IMR-90 (cell line): ENCODE measurements at regions not wholly inside any gene's neighbourhood (a gene's known extent, or its start where the extent isn't known, plus 50 kb on each side); places are given as distances from the start of the nearest gene placed in this dataset.
"Not testable (repeated sequence)": the region's sequence is repeated elsewhere in the genome, so short reads cannot be mapped to it uniquely, and the experiment has no call there.

Source experiments
- CEBPB ChIP-seq: IDR thresholded peaks from 2 replicates; pipeline ENCODE4 v1.6.1; 2012; ENCODE audit warnings: low read depth, low read length, improper control_type of control experiment
- CHD1 ChIP-seq: IDR thresholded peaks from 2 replicates; pipeline ENCODE4 v1.6.1; 2012; ENCODE audit warnings: low read depth, low read length, improper control_type of control experiment
- FOS ChIP-seq: fragments of 150-350 bp; IDR thresholded peaks from 2 replicates; pipeline ENCODE4 v1.6.1; 2016; ENCODE audit warnings: low read depth, low read length
- MAFK ChIP-seq: IDR thresholded peaks from 2 replicates; pipeline ENCODE4 v1.6.1; 2012; ENCODE audit warnings: low read depth, low read length, improper control_type of control experiment
- MXI1 ChIP-seq: IDR thresholded peaks from 2 replicates; pipeline ENCODE4 v1.6.1; 2012; ENCODE audit warnings: low read depth, mild to moderate bottlenecking, low read length, moderate library complexity, borderline replicate concordance
- NFE2L2 ChIP-seq: fragments of 150-350 bp; IDR thresholded peaks from 2 replicates; pipeline ENCODE4 v1.6.1; 2016; ENCODE audit warnings: low read depth, mild to moderate bottlenecking, low read length
- POLR2A ChIP-seq: IDR thresholded peaks from 2 replicates; pipeline ENCODE4 v1.6.1; 2012; ENCODE audit warnings: mild to moderate bottlenecking, low read depth, low read length
- RAD21 ChIP-seq: IDR thresholded peaks from 2 replicates; pipeline ENCODE4 v1.6.1; 2012; ENCODE audit warnings: low read length, improper control_type of control experiment
- RCOR1 ChIP-seq: IDR thresholded peaks from 2 replicates; pipeline ENCODE4 v1.6.1; 2012; ENCODE audit warnings: mild to moderate bottlenecking, low read length, improper control_type of control experiment; ENCODE audit not compliant: insufficient replicate concordance
- RFX5 ChIP-seq: IDR thresholded peaks from 2 replicates; pipeline ENCODE4 v1.8.0; 2012; ENCODE audit warnings: low read depth, mild to moderate bottlenecking, low read length, moderate library complexity
- SMC3 ChIP-seq: fragments of 150-350 bp; IDR thresholded peaks from 2 replicates; pipeline ENCODE4 v1.6.1; 2016; ENCODE audit warnings: low read depth, mild to moderate bottlenecking, antibody characterized with exemption, low read length, moderate library complexity
- TF ChIP-seq, protein P1 (sequence below): conservative IDR thresholded peaks from 2 replicates; pipeline ENCODE4 v1.5.1; 2012; ENCODE audit warnings: mild to moderate bottlenecking, low read depth, low read length, improper control_type of control experiment
- TF ChIP-seq, protein P2 (sequence below): fragments of 150-350 bp; IDR thresholded peaks from 2 replicates; pipeline ENCODE4 v1.6.1; 2017; ENCODE audit warnings: mild to moderate bottlenecking, antibody characterized with exemption, low read length, low read depth
- TF ChIP-seq, protein P3 (sequence below): fragments of 150-350 bp; IDR thresholded peaks from 2 replicates; pipeline ENCODE4 v1.6.1; 2016; ENCODE audit warnings: low read depth, mild to moderate bottlenecking, low read length, moderate library complexity, borderline replicate concordance

DNA sequence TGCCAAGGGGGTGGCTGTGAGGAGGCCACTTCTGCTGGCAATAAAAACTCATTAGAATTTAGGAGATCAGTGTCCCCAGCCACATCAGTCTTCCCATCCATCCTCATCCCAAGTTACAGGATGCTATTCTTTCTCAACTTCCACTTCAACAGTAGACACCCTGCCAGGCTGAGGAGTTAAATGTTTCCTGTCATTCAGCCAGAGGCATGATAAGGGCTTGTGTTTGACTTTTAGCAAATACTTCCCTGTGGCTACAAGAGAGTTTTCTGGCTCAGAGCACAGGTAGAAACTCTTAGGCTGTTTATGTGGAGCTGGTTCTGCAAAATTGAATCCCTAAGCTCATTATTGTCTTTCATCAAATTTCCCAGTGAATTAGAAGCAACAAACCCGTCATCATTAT lies 262.9 kb upstream of the NPAP1 start:
- TF ChIP-seq, protein P1, sequence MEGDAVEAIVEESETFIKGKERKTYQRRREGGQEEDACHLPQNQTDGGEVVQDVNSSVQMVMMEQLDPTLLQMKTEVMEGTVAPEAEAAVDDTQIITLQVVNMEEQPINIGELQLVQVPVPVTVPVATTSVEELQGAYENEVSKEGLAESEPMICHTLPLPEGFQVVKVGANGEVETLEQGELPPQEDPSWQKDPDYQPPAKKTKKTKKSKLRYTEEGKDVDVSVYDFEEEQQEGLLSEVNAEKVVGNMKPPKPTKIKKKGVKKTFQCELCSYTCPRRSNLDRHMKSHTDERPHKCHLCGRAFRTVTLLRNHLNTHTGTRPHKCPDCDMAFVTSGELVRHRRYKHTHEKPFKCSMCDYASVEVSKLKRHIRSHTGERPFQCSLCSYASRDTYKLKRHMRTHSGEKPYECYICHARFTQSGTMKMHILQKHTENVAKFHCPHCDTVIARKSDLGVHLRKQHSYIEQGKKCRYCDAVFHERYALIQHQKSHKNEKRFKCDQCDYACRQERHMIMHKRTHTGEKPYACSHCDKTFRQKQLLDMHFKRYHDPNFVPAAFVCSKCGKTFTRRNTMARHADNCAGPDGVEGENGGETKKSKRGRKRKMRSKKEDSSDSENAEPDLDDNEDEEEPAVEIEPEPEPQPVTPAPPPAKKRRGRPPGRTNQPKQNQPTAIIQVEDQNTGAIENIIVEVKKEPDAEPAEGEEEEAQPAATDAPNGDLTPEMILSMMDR, result not testable (repeated sequence)
- TF ChIP-seq, protein P2, sequence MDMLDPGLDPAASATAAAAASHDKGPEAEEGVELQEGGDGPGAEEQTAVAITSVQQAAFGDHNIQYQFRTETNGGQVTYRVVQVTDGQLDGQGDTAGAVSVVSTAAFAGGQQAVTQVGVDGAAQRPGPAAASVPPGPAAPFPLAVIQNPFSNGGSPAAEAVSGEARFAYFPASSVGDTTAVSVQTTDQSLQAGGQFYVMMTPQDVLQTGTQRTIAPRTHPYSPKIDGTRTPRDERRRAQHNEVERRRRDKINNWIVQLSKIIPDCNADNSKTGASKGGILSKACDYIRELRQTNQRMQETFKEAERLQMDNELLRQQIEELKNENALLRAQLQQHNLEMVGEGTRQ, result not testable (repeated sequence)
- TF ChIP-seq FOS, RFX5, NFE2L2, POLR2A, RAD21, MAFK, RCOR1, MXI1, SMC3, CEBPB, CHD1: not testable (repeated sequence)
- TF ChIP-seq, protein P3, sequence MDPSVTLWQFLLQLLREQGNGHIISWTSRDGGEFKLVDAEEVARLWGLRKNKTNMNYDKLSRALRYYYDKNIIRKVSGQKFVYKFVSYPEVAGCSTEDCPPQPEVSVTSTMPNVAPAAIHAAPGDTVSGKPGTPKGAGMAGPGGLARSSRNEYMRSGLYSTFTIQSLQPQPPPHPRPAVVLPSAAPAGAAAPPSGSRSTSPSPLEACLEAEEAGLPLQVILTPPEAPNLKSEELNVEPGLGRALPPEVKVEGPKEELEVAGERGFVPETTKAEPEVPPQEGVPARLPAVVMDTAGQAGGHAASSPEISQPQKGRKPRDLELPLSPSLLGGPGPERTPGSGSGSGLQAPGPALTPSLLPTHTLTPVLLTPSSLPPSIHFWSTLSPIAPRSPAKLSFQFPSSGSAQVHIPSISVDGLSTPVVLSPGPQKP, result not testable (repeated sequence)
